Lower leg skin (tissue), 3 donors: ENCODE measurements at regions not wholly inside any gene's neighbourhood (a gene's known extent, or its start where the extent isn't known, plus 50 kb on each side); places are given as distances from the start of the nearest gene placed in this dataset.
"Not testable (repeated sequence)": the region's sequence is repeated elsewhere in the genome, so short reads cannot be mapped to it uniquely, and the experiment has no call there.

Experiments
- CTCF ChIP-seq, 3 donors: fragments of 450-650 bp; IDR thresholded peaks; one replicate each; pipeline ENCODE4 v1.5.1; 2016; ENCODE audit warnings: antibody characterized with exemption in 3 of 3, mild to moderate bottlenecking in 3 of 3, moderate library complexity in 2 of 3
- POLR2A ChIP-seq, 2 donors: fragments of 450-650 bp; IDR thresholded peaks; one replicate each; pipeline ENCODE4 v1.6.1; 2016 to 2017; ENCODE audit warnings: antibody characterized with exemption in 2 of 2, mild to moderate bottlenecking in 1 of 2, moderate library complexity in 1 of 2

- TF ChIP-seq CTCF, POLR2A (IDR thresholded peaks at IDR 0.05): not testable (repeated sequence)
Measured at GRCh38 chr16:32120372-32120771, 132.7 kb upstream of the TP53TG3D start.
